SU-DHL-6 (cell line): ENCODE measurements at regions not wholly inside any gene's neighbourhood (a gene's known extent, or its start where the extent isn't known, plus 50 kb on each side); places are given as distances from the start of the nearest gene placed in this dataset.
A peak's percentile ranks its signal among the peaks of the same experiment; 100 is the strongest.

ENCODE experiments used
- H2AFZ ChIP-seq: fragments of 200-600 bp; sonication (generic); 2 replicates; pipeline ENCODE4 v1.6.1; 2014; ENCODE audit warnings: low read depth, mild to moderate bottlenecking, moderate library complexity, mixed read lengths, antibody characterized with exemption, low read length; ENCODE audit not compliant: severe bottlenecking
- H3F3A ChIP-seq: fragments of 200-600 bp; shearing (Covaris generic); 2 replicates; pipeline ENCODE4 v1.6.0; 2016; ENCODE audit warnings: antibody characterized with exemption, mild to moderate bottlenecking; ENCODE audit not compliant: insufficient read depth
- H3K27ac ChIP-seq: fragments of 200-600 bp; sonication (generic); 2 replicates; pipeline ENCODE4 v1.5.1; 2016; ENCODE audit warnings: low read depth, mild to moderate bottlenecking, low read length, moderate library complexity, mixed read lengths
- H3K27me3 ChIP-seq: fragments of 200-600 bp; sonication (generic), shearing (Covaris generic); 2 replicates; pipeline ENCODE4 v1.6.0; 2014; ENCODE audit warnings: mild to moderate bottlenecking, low read length
- H3K36me3 ChIP-seq: fragments of 200-600 bp; sonication (generic); 2 replicates; pipeline ENCODE4 v1.6.1; 2014; ENCODE audit warnings: mild to moderate bottlenecking, low read length, mixed read lengths
- H3K4me2 ChIP-seq: fragments of 300-600, 200-600 bp; shearing (Covaris generic), sonication (generic); 2 replicates; pipeline ENCODE4 v1.6.0; 2014; ENCODE audit warnings: low read length, low read depth, mild to moderate bottlenecking; ENCODE audit not compliant: poor library complexity, severe bottlenecking
- H3K4me3 ChIP-seq: fragments of 200-600 bp; sonication (generic); 2 replicates; pipeline ENCODE4 v1.5.1; 2014; ENCODE audit warnings: antibody characterized with exemption, low read length, mild to moderate bottlenecking, mixed read lengths; ENCODE audit not compliant: insufficient read depth, poor library complexity, severe bottlenecking
- H3K79me2 ChIP-seq: fragments of 200-600 bp; sonication (generic); 2 replicates; pipeline ENCODE4 v1.6.1; 2014; ENCODE audit warnings: mild to moderate bottlenecking, low read length, moderate library complexity; ENCODE audit not compliant: insufficient read depth
- H3K9ac ChIP-seq: fragments of 200-600 bp; sonication (generic); 2 replicates; pipeline ENCODE4 v1.7.0; 2014; ENCODE audit warnings: mild to moderate bottlenecking, low read length
- H3K9me2 ChIP-seq: fragments of 200-600 bp; sonication (generic); replicated peaks from 2 replicates; pipeline ENCODE4 v1.6.1; 2014; ENCODE audit warnings: low read length; ENCODE audit not compliant: insufficient read depth
- H3K9me3 ChIP-seq: fragments of 200-600 bp; sonication (generic); 2 replicates; pipeline ENCODE4 v1.6.1; 2014; ENCODE audit warnings: low read length, mixed read lengths; ENCODE audit not compliant: insufficient read depth
- H4K20me1 ChIP-seq: fragments of 200-600 bp; sonication (generic); 2 replicates; pipeline ENCODE4 v1.6.1; 2014; ENCODE audit warnings: low read depth, mild to moderate bottlenecking, antibody characterized with exemption, low read length, moderate library complexity, mixed read lengths
- CTCF ChIP-seq: fragments of 200-600 bp; sonication (generic); IDR thresholded peaks from one replicate; pipeline ENCODE4 v1.5.1; 2017; ENCODE audit warnings: antibody characterized with exemption, mild to moderate bottlenecking, low read length, moderate library complexity; ENCODE audit not compliant: insufficient read depth, poor library complexity, severe bottlenecking
- EZH2phosphoT487 ChIP-seq: fragments of 200-600 bp; sonication (generic), shearing (Covaris generic); conservative IDR thresholded peaks from 2 replicates; pipeline ENCODE4 v1.6.1; 2018; ENCODE audit warnings: mild to moderate bottlenecking, antibody characterized with exemption, low read length, moderate library complexity, mixed read lengths

GRCh38 chr21:19286876-19287275 is 883.3 kb upstream of the TMPRSS15 start:
- Histone ChIP-seq H3F3A (no peaks in the 10 kb centered on the region), H3K9me2 (no peaks in the 10 kb centered on the region), H3K4me3 (no peak overlapping the region), H3K4me2 (no peak overlapping the region), H2AFZ (no peak overlapping the region), H4K20me1 (no peaks in the 10 kb centered on the region), H3K79me2 (no peaks in the 10 kb centered on the region), H3K27me3 (no peaks in the 10 kb centered on the region), H3K27ac (no peak overlapping the region), H3K9me3 (no peaks in the 10 kb centered on the region), H3K9ac (no peak overlapping the region), H3K36me3 (no peaks in the 10 kb centered on the region)
- TF ChIP-seq CTCF (no peak), EZH2phosphoT487 (no peak)

- Histone ChIP-seq H3K4me3 (no peak overlapping the region), H3K9me3 (peaks cover 9% of the 10 kb centered on the region; the same call in 1 of the 2 replicates)
Measured at GRCh38 chr21:19290328-19290727, 886.7 kb upstream of the TMPRSS15 start.

GRCh38 chr21:19320291-19320690 is 916.7 kb upstream of the TMPRSS15 start:
- H3K9me2 ChIP-seq, result no peaks in the 10 kb centered on the region

More at GRCh38 chr21:19290328-19290727, 886.7 kb upstream of the TMPRSS15 start:
- Histone ChIP-seq H3K4me2 (no peak overlapping the region), H3K36me3 (no peaks in the 10 kb centered on the region), H3K9me2 (no peaks in the 10 kb centered on the region), H3K27ac (no peak overlapping the region), H3K27me3 (no peaks in the 10 kb centered on the region), H3F3A (no peaks in the 10 kb centered on the region), H2AFZ (peak overlapping the region; percentile 9), H3K79me2 (no peaks in the 10 kb centered on the region), H4K20me1 (no peaks in the 10 kb centered on the region), H3K9ac (no peak overlapping the region)
- no peak for TF ChIP-seq EZH2phosphoT487
- TF ChIP-seq CTCF, result no peak

More at GRCh38 chr21:19320291-19320690, 916.7 kb upstream of the TMPRSS15 start:
- peaks cover 21% of the 10 kb centered on the region; the same call in 1 of the 2 replicates for H3K9me3 ChIP-seq
- H3K9ac ChIP-seq, result no peak overlapping the region
- H3K36me3 ChIP-seq, result 0 out of 2 replicates have a peak, but pooled peaks cover 3% of the 10 kb centered on the region
- no peaks in the 10 kb centered on the region for H3K79me2 ChIP-seq
- H3K4me3 ChIP-seq, result no peak overlapping the region
- no peaks in the 10 kb centered on the region for H3K27me3 ChIP-seq
- H2AFZ ChIP-seq, result no peak overlapping the region
- H3K4me2 ChIP-seq, result no peak overlapping the region
- no peaks in the 10 kb centered on the region for H4K20me1 ChIP-seq
- TF ChIP-seq EZH2phosphoT487 (no peak), CTCF (no peak)
- no peaks in the 10 kb centered on the region for H3F3A ChIP-seq
- no peak overlapping the region for H3K27ac ChIP-seq
